ENCODE measurements at regions not wholly inside any gene's neighbourhood (a gene's known extent, or its start where the extent isn't known, plus 50 kb on each side); places are given as distances from the start of the nearest gene placed in this dataset.

DNA sequence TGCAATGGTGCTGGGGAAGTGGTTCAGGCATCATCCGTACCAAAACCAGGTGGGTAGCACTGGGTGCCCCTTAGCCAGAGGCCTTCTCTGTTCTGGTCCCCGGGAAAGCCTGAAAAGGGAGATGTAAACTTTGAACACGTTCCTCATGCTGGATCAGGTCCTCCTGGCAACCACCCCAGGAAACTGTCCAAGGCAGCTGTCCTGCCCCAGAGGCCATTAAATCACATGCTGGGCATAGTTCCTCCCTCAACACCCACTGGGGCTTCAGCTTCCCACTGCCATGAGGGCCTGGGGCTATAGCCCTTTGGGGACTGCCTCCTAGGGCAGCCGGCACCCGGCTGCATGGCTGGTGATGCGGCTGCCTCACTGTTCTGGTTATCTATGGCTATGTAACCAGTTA is 228.9 kb upstream of the MVB12B start:
- TF ChIP-seq, protein P1, sequence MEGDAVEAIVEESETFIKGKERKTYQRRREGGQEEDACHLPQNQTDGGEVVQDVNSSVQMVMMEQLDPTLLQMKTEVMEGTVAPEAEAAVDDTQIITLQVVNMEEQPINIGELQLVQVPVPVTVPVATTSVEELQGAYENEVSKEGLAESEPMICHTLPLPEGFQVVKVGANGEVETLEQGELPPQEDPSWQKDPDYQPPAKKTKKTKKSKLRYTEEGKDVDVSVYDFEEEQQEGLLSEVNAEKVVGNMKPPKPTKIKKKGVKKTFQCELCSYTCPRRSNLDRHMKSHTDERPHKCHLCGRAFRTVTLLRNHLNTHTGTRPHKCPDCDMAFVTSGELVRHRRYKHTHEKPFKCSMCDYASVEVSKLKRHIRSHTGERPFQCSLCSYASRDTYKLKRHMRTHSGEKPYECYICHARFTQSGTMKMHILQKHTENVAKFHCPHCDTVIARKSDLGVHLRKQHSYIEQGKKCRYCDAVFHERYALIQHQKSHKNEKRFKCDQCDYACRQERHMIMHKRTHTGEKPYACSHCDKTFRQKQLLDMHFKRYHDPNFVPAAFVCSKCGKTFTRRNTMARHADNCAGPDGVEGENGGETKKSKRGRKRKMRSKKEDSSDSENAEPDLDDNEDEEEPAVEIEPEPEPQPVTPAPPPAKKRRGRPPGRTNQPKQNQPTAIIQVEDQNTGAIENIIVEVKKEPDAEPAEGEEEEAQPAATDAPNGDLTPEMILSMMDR (IDR thresholded peaks at IDR 0.05), result no peak
- TF ChIP-seq POLR2AphosphoS5 (IDR thresholded peaks at IDR 0.05), result no peak
- no peak for TF ChIP-seq EP300 (IDR thresholded peaks at IDR 0.05)
- TF ChIP-seq POLR2A (IDR thresholded peaks at IDR 0.05), result no peak
